HG03460 (cell line): ENCODE measurements at regions not wholly inside any gene's neighbourhood (a gene's known extent, or its start where the extent isn't known, plus 50 kb on each side); places are given as distances from the start of the nearest gene placed in this dataset.

ENCODE experiments used
- ATAC-seq: cut with Tn5 transposase; IDR thresholded peaks from one replicate; pipeline ENCODE4 v1.9.1; 2021; ENCODE audit not compliant: unreplicated experiment

- no peak for ATAC-seq
Observed at GRCh38 chr7:22627136-22627535, 99.9 kb upstream of the IL6 start.

DNA sequence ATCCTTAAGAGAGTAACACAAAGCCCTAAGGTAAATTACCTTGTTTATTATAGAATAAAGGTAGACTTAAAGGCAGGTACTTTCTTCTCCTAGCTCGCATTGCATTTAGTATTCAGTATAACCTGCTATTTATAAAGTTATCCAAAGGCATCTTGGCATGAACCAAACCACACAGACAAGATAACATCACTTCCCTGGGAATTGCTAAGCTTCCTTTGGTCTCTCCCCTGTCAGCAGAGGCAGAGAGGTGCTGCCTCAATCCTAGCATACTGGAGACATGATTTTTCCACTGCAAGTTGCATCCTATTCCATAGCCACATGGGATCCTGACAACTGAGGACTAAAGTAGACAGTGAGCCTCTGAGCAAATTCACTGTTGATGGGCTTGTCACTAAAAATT is 101.7 kb upstream of the IL6 start:
- no peak for ATAC-seq

DNA sequence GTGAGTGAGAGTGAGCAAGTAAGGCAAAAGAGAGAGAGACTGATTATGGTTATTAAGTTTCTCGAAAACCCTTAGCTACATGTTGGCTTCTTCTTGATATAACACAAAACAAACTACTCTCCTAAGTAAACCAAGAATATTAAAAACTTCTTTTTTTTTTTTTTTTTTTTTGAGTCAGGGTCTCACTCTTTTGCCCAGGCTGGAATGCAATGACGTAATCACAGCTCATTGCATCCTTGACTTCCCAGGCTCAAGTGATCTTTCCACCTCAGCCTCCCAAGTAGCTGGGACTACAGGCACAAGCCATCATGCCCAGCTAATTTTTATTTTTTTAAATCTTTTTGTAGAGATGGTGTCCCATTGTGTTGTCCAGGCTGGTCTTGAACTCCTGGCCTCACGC is 102.2 kb upstream of the IL6 start:
- no peak for ATAC-seq

GRCh38 chr7:22622116-22622785 is 104.7 kb upstream of the IL6 start:
- no peak for ATAC-seq

DNA sequence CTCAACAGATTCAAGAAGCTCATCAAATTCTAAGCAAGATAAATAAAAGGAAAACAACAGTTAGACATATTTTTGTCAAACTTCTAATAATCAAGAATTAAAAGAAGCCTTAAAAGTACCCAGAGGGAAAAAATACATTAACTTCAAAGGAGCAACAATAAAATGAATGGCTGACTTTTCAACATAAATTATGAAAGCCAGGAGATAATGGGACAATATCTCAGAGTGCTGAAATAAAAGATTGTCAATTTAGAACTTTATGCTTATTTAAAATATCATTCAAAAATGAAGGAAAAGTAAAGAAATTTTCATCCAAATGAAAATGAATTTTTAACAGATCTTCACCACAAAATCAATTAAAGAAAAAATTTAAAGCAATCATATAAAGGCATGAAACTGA is 108.5 kb upstream of the IL6 start:
- ATAC-seq = no peak

DNA sequence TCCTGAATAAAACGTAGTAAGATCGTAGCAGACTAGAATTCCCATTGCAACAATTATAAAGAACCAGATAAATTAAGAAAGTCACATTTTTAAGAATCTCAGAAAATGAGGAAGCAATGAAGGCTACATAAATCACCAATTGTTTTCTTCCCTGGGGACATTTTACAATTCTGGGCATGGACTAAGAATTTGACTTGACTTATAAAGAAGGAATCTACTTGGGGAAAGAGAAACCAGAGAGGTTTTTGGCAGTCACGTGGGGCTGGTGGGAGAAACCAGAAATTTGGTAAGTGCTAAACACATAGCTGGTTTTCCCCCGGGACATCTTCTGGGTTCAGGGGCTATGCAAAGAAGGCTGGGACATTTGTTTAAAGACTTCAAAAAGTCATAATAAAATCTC is 109.8 kb upstream of the IL6 start:
- ATAC-seq = no peak

DNA sequence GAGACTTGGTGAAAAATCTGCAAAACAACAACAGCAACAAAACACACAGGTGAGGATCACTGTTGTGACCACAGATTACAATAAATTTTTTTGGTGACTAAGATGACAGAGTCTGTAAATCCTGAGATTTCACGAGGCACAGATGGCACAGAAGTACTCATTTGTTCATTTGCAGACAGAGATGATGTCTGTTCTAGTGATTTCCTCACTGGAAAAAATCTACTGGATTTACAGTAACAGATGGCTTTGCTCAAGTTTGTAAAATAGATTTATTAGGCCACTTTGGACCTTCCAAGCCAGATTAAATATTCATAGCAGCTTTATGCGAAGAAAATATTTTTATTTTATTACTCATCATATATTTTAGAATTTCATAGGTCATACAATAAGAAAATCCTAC is 113.5 kb upstream of the IL6 start:
- no peak for ATAC-seq

DNA sequence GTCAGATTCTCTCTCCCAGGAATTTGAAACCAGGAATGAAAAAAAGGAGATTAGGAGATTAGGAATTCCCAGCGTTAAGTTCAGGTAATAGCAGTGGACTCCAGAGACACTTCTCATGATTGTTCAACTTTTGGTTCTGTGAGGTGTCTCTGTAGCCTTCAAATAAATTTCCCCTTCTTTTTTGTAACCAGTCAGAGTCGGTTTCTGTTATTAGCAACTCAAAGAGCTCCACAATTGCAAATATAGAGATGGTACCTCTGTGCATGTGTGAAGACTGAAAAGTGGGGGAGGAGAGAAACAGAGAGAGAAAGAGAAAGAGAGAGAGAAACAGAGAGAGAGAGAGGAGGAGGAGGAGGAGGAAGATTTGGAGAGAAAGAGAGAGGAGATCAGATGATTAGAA is 112.8 kb upstream of the STEAP1B start:
- ATAC-seq = no peak

DNA sequence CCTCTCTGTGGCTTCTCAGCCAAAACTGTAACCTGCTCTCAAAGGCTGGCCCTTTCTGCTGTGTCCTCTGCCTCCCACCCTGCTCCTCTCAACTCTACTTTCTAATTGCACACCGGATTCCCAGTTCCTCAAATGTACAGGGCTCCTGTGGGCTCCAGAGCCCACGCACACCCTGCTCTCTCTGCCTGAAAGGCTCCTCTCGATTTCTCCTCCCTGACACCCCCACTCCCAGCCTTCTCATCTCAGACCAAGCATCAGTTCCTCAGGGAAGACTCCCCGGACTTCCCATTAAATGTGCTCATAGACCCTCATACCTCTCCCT is 111.7 kb upstream of the STEAP1B start:
- no peak for ATAC-seq

- no peak for ATAC-seq
Observed at GRCh38 chr7:22610951-22611757, 111.2 kb upstream of the STEAP1B start.

DNA sequence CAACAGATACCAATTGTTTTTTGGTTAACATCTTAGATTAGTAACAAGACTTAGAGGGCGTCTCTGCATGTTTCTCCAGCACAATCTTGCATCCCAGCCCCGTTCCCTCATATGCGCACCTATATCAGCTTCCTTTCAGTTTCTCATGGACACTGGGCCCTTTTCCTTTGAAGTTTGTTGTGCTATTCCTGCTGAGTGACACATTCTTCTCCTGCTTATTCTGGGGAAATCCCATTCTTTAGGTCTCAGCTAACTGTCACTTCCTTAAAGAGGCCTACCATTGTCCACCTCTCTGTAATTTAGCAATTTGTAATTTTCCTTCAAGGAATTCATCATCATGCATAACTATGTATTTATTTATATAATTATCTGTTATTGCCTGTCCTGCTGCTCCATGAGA is 110.3 kb upstream of the STEAP1B start:
- no peak for ATAC-seq

DNA sequence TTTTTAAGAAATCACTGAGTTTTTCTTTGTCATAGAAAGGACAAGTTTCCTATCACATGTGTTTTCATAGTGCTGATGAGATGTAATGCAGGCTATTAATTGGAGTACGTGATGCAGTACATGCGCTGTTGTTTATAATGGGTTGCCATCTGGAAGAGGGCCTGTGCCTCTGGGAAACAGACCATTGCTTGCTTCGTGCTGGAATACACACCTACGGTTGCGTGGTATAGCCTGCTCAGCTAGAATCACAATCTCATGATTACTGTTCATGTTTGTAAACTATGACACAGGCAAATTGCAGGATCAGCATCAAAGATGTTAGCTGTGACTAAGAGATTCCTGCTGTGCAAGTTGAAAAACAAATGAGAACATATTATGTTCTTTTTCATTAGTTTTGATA is 107.2 kb upstream of the STEAP1B start:
- ATAC-seq = no peak

DNA sequence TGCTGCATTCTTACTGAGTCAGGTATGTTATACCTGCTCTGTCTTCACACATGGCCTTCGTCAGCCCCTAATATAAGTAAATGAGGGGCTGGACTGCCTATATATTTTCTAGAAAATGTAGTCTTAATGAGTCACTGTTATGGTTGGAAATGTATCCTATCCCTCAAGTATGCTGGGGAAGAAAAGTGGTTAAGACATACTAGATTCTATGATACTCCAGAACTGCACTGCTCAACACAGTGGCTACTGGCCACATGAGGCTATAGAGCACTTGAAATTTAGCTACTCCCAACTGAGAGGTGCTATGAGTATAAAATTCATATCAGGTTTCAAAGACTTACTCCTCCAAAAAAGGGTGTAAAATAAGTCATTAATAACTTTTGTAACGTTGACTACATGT is 104.3 kb upstream of the STEAP1B start:
- no peak for ATAC-seq

DNA sequence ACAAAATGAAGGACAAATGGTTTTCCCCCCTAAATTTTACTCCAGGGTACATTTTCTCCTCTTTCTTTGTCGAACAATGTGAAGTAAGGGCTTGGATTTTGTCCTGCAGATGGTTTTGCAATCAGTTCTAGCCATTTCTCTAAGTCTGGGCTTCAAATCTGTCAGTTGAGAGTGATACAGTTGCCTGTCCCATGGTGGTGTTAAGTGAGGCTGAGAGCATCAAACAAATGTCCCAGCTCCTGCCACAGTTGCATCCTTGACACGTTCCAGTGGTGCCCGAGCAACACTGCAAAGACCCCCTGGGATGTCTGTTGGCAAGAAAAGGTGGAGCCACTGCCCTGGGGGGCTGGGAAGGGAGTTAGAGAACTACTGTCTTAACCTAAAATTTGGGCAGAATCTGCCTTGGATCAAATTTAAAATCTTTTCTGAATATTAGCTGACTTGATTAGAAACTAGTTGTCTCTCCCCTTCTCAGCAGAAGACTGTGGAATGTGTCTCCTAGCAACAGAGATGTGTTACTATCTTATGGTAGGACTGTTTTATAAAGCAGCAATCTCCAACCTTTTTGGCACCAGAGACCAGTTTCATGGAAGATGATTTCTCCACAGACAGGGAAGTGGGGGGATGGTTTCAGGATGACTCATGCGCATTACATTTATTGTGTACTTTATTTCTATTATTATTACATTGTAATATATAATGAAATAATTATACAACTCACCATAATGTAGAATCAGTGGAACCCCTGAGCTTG is 102.0 kb upstream of the STEAP1B start:
- ATAC-seq = no peak

DNA sequence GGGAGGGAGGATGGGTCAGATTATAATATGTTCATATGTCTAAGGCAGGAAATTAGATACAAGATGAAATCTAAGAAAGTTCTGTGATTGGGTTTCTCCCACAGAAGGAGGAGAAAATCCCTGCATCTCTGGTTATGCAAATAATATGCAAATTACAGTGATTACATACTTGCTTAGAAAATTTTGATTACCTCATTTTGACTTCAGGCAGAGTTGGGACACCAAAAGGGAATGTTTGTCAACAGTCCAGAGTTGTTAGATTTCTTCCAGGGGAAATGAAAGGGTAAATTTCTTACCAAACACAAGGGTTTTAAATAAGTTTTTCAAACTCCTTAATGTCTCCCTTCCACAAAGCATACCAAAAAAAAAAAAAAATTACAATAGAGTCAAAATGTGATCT is 101.4 kb upstream of the STEAP1B start:
- no peak for ATAC-seq

- no peak for ATAC-seq
Observed at GRCh38 chr7:22601003-22601402, 101.0 kb upstream of the STEAP1B start.

DNA sequence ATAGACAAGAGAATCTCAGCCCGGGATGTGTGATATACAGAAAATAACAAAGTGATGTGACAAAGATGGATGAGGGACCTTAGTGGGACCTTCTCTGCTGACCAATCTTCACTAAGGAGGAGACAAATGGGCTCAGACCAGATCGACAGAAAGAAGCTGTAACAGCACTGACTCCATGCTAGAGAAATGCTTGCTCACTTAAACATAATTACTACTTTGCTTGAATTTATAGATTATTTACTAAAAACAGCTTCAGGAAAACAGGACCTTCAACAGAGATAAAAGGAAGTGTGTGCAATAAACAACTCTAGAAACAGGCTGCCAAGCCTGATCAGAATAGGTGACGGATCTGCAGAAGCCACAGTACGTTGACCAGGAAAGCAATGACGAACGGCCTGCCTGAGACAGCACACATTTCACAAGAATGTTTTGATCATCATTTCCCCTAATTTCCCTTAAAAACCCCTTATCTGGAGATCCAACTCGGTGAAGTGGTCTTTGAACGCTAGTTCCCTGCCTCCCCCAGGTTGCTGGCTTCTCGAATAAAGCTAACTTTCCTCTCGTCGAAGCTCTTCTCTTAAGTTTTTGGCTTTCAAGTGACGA is 98.4 kb upstream of the STEAP1B start:
- ATAC-seq = no peak

- ATAC-seq = no peak
Observed at GRCh38 chr7:22597844-22598243, 97.9 kb upstream of the STEAP1B start.

GRCh38 chr7:22596763-22597400 is 96.9 kb upstream of the STEAP1B start:
- ATAC-seq = no peak

DNA sequence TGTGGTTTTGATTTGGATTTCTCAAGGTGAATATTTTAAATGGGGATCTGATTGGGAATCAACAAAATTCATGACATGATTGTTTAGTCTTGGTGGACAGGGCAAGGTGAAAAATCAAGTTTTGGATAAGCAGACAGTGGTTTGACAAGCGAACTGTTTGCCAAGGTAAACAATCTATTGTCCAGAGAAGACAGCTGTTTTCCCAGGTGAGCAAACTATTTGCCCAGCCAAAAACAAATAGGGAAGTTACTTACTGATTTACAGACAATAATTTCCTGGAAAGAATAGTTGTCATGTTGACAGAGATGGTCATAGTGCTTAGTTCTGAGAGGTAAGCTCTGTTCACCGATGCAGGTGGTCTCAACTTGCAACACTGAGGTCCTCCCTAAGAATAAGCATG is 94.0 kb upstream of the STEAP1B start:
- ATAC-seq = no peak

DNA sequence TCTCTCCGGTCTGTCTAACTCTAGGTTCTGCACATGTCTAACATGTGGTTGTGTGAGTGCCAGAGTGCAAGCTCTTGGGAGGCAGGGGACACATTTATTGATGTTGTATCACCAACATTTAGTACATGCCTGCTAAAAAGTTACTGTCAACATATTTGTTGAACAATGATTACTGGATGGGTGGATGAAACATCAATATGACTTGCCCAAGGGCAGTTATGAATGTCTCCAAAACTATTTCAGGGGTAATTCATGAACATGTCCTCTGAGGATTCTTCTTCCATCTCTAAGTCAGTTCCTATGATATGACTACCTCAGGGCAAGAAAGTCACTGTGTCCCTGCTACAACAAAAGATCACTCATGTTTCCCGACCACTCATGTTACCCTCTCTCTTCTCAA is 91.3 kb upstream of the STEAP1B start:
- no peak for ATAC-seq
